Skin of body (tissue), 1 donor: ENCODE measurements at regions not wholly inside any gene's neighbourhood (a gene's known extent, or its start where the extent isn't known, plus 50 kb on each side); places are given as distances from the start of the nearest gene placed in this dataset.

Source experiments
- DNase-seq: peaks from one replicate; lab custom pipeline; 2025; lab: John Stamatoyannopoulos, UW

- DNase-seq = no peak
Measured at GRCh38 chr5:74355041-74355824, 285.3 kb downstream of the ENC1 start.

GRCh38 chr5:74352256-74352655 lies 288.3 kb downstream of the ENC1 start:
- DNase-seq = no peak

- DNase-seq = no peak
Measured at GRCh38 chr5:74342948-74343682, 297.4 kb downstream of the ENC1 start.

DNA sequence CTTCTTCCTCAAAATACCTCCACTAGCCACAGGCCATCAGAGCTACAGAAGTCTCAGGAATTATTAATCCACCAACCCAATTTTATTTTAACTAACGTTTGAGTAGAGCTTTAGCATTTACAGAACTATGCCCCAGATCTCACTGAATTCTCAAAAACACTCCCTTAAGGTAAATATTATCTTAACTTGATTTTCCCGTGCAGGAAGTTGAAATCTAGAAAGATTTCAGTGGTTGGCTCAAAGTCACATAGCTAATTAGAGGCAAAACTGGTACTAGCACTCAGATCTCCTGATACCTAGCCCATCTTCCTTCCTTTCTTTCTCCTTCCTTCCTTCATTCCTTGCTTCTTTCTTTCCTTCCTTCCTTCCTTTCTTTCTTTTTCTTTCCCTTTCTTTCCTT lies 298.3 kb downstream of the ENC1 start:
- no peak for DNase-seq

DNA sequence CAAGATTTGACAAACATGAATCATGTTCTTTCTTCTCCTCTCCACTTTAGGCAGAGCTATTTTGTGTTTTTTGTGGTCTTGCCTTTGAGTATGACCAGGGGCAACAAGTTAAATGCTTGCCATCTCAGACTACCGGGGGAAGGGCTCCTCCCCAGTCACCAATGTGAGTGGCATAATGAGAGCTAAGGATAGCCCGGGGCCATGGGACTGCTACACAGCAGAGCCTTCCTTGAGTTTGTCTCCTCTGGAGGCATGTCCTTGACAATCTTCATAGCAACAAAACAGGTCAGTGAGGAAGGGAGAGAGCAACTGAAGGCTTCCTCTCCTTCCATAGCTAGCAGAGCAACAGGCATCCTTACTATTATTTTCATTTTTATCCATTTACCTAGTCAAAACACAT lies 299.3 kb downstream of the ENC1 start:
- DNase-seq = no peak

DNA sequence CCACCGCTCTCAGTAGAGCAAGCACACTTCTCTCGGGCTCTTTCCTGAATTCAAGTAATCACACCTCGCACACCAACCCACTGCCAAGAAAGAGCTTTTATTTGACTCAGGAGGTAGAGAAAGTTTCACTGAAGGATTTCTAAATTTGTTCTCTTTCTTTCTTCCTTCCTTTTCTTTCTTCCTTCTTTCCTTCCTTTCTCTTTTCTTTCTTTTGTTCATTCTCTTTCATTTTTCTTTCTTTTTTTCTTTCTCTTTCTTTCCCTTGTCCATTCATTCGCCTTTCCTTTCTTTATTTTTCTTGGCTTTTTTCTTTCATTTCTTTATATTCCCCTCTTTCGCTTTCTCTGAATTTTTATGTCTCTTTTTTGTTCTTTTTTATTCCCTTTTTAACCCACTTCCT lies 300.1 kb downstream of the ENC1 start:
- DNase-seq = no peak

DNA sequence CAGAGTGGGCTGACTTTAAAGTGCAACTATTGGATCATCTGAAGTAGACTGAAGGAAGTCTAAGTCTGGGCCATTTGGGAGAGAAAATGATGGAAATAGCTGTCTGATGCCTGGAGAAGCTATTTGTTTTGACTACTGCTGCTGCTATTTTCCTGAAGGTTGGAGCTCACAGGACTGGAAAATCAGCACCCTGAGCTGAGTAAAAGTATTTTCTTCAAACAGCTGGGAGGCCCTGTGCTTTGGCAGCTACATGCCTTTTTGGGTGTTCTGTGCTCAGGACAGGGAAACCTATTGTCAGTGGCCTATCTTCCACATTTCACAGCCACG lies 302.6 kb downstream of the ENC1 start:
- no peak for DNase-seq

GRCh38 chr5:74337254-74337983 lies 303.1 kb downstream of the ENC1 start:
- DNase-seq = no peak

DNA sequence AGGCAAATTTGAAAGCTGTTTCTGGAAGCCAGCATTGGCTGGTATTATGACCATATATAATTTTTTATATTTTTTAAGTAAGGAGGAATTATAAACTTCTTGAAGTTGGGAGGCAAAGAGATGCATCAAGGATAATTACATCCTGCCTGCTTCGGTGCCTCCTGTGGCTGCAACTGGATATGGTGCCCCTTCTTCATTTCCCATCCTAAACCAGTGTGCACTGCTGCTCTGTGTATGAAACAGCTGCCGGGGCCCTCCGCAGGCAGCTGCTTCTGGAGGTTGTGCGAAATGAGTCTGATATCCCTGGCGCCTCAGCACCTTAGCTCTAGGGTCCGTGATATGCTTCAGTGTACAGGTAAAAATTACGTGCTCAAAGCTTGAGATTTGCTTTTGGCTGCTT lies 304.2 kb downstream of the ENC1 start:
- no peak for DNase-seq

GRCh38 chr5:74334762-74335384 lies 305.7 kb downstream of the ENC1 start:
- no peak for DNase-seq

GRCh38 chr5:74334062-74334761 lies 306.3 kb downstream of the ENC1 start:
- no peak for DNase-seq

- DNase-seq = no peak
Measured at GRCh38 chr5:74333430-74333829, 307.1 kb downstream of the ENC1 start.

DNA sequence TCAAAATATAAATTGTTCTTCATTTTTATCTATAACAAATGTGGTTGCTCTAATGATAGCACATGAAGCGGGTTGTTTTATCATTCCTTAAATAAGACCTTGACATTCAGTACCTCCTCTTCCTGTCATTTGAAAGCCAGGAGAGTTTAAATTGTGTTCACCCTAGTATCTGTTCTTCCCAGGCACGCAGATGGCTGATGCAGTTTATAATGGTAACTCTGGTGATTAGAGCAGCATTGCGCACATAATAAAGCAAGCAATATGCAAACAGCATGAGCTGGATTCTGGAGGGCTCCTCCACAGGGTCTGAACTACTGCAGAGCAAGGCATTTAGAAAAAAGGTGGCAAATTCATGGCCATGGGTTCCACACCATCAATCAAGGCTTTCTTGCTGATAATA lies 307.8 kb downstream of the ENC1 start:
- no peak for DNase-seq

- DNase-seq = no peak
Measured at GRCh38 chr5:74332006-74332405, 308.5 kb downstream of the ENC1 start.

DNA sequence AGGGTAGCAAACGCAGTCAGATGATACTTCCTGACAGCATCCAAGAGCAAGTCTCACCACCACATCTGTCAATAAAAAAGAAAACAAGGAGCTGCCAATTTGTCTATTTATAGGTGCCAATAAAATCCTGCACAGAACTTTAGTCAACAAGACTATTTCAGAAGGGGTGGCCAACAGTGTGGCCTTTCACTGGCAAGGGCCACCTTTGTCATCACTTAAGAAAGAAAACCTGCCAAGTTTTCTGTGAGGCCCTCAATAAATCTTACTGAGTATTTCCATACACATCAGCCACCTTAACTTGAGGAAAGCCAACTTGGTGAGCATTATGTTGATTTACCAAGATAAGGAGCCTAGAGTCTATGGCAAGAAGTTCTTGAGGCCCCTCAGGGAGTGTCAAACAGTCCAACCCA lies 312.3 kb downstream of the ENC1 start:
- DNase-seq = no peak

DNA sequence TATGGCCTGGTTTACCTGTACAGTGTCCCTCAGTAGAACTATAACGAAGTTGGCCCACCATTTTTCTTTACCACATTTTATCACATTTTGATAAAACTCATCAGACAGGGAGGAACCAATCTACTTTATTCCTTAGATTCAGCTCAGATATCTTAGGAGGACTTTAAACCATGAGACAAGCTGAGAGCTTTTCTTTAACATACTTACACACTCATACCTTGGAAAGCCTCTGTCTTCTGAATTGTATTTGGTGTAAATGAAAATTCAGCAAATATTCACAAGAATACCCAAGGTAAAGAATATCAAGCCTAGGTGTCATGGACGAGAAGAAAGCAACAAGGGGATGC lies 313.2 kb downstream of the ENC1 start:
- no peak for DNase-seq

DNA sequence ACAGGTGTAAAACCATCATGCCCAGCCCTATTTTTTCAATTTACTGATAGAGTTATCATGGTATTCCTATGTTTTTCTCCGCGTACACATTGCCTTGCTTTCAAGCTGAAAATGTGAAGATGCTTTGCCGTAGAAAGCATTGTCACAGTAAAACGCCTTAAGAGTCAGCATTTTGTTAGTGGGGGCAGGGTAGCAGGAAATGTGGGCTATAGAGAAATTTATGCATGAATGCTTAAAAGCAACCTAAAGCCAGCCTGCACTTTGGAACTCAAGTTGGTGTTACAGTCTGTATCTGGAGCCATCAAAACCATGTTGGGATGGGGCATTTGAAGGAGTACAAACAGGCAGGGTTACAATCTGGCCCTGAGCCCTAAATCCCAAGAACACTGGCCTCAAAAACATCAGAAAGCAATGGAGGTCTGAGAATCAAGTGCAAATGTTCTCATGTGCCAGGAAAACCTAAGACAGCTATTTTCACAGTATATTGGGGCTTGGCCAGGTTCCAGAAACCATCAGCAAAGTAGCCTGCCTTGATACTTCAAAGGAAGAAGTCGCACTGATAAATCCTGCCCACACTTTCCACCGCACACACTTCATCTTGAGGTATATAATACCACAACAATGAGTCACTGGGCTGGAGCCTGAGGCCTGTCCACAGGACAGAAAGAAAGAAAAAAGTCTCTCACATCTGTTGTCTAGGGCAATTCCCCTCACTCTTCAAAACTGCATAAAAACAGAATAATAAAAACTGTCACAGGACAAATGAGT lies 313.8 kb downstream of the ENC1 start:
- DNase-seq = no peak

DNA sequence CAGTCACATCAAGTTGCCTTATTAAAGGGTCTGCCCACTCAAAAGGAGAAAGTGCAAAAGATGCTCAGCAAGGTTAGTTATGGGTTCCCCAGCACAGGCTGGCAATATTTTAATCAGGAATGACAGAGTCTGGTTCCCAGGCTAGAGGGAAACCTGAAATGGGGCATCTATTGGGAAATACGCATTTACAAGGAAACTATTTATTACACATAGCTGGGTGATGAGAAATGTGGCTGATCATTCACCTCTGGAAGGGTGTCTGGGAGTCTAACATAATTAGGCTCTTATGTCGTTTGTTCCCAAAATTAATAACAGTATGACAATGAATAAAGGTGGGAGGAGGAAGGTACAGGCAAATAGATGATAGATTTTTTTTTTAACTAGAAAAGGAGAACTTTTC lies 314.7 kb downstream of the ENC1 start:
- no peak for DNase-seq

- no peak for DNase-seq
Measured at GRCh38 chr5:74324556-74324955, 316.0 kb downstream of the ENC1 start.

- DNase-seq = no peak
Measured at GRCh38 chr5:74322944-74323343, 317.6 kb downstream of the ENC1 start.

GRCh38 chr5:74322191-74322590 lies 318.3 kb downstream of the ENC1 start:
- DNase-seq = no peak
